Left renal pelvis (tissue), 4 donors: ENCODE measurements at regions not wholly inside any gene's neighbourhood (a gene's known extent, or its start where the extent isn't known, plus 50 kb on each side); places are given as distances from the start of the nearest gene placed in this dataset.

Experiments
- DNase-seq, 4 donors: peaks; one replicate each; pipeline ENCODE4 v3.0.0-alpha.2; 2013; ENCODE audit warnings: low read depth in 4 of 4, low spot score in 3 of 4

DNA sequence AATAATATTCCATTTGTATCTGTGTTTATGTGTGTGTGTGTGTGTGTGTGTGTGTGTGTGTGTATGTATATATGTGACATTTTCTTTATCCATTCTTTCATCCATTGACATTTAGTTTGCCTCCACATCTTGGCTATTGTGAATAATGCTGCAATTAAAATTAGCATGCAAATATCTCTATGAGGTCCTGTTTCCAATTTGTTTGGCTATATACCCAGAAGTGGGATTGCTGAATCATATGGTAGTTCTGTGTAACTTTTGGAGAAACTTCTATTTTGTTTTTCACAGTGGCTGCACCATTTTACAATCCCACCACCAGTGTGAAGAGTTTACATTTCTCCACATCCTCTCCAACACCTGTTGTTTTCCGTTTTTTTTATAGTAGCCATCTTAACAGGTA, 53.1 kb downstream of the CH25H start:
- DNase-seq = no peak

DNA sequence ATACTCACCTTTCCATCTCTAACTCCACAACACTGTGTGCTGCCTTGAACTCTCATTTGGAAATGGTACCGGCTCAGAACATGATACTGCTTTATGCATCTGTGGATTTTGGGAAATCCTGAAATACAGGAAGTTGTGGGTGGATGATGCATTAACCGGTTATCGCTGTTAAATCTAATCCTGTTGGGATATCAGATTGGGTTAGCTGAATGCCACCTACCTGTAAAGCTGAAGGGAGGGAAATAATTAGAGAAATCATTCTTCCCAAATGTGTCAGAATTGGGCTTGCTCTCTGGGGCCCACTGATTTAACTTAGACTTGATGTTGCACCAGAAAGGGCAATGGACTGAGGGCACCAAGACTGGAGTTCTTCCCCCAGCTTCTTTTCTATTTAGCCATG, 54.0 kb downstream of the CH25H start:
- no peak for DNase-seq

- DNase-seq = no peak
Observed at GRCh38 chr10:89151857-89152256, 55.3 kb downstream of the CH25H start.

- DNase-seq = no peak
Observed at GRCh38 chr10:89148061-89148460, 59.1 kb downstream of the CH25H start.

- DNase-seq = no peak
Observed at GRCh38 chr10:89147256-89147655, 59.9 kb downstream of the CH25H start.

- no peak for DNase-seq
Observed at GRCh38 chr10:89144836-89145235, 62.3 kb downstream of the CH25H start.

- DNase-seq = no peak
Observed at GRCh38 chr10:89142590-89142989, 64.5 kb downstream of the CH25H start.

DNA sequence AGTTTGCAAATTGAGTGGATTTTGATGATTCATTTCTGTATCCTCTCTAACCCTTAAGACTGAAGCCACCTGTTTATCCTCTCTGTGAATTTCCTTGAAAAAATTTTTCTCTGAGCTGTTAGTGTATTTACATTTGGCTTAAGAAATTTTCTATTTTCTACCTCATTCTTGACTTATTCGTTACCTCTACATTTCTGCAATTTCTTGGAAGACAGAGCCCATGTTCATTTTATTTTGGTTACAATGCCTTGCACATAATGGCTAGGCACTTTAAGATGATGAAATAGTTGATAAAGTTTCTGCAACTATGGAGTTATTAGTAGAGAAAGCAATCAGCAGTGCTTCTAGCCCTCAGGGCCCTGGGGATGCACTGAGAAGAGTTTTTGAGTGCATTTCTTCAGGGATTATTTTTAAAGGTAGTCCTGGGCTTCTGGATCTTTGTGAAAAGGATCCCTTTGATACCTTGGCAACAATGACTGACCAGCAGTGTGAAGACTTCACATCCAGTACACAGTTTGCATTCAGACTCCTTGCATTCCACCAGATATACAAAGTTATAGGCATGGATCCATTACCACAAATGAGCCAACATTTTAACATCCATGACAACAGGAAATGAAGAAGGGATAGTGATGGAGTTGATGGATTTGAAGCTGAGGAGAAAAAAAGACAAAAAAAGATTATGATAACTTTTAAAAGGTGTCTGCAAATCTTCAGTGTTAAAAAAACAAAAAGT, 68.2 kb downstream of the CH25H start:
- no peak for DNase-seq

GRCh38 chr10:89134963-89135362, 72.2 kb downstream of the CH25H start:
- no peak for DNase-seq

GRCh38 chr10:89129911-89130310, 77.2 kb downstream of the CH25H start:
- DNase-seq = no peak

DNA sequence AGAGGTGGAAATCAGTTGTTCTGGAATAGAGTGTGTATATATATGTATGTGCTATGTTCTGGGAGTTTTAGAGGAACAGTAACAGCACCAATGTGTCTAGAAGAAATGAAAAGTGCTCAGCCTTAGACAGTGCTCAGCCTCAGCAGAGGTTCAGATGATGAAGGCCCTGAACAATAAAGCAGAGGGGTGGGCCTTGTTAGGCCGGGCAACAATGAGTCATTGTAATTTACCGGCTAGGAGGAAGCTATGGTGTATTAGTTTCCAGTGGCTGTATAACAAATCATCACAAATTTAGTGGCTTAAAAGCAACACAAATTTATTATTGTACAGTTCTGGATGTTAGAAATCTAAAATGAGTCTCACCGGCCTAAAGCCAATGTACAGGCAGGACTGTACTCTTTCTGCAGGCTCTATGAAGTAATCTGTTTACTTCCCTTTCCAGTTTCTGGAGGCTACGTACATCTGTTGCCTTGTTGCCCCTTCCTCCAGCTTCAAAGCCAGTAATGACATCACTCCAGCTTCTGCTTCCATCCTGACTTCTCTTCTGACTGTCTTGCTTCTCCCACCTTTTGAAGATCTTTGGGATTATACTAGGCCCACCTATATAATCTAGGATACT, 84.6 kb downstream of the CH25H start:
- DNase-seq = no peak

GRCh38 chr10:89121764-89122020, 85.4 kb downstream of the CH25H start:
- no peak for DNase-seq

- no peak for DNase-seq
Observed at GRCh38 chr10:89120931-89121763, 86.0 kb downstream of the CH25H start.

DNA sequence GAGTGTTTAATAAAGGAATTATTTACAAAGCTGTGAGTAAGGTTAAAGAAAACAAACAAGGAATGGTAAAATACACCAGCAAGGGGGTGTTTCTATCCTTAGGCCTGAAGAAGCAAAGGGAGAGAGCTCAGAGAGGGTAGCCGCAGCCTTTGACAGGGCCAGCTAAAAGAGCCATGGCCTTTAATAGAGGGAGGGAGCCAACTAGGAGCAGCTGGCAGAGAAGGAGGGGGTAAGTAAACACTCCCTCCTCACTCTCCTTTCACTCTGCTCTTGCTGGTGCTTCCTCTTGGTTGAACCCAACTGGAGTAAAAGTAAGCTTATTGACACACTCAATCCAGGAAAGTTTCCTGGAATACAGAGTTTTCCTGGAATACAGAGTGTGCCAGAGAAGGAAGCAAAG, 87.5 kb downstream of the CH25H start:
- DNase-seq = no peak

DNA sequence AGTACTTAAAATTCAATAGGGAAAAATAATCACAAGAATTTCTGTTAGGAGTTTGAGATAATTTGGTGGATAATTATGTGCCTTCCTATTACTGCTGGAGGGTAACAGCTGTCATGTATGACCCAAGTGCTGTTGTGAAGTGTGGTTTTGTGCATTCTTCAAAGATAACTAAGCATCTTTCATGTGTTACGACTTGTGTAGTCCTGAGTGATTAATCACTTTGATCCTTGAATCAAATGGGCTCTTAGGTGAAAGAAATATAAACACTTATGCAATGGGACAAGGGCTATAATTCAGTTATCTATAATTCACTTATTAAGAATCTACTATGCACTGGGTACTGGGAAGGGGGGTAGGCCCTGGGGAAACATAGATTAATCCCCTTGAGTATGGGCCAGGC, 89.0 kb downstream of the CH25H start:
- no peak for DNase-seq

DNA sequence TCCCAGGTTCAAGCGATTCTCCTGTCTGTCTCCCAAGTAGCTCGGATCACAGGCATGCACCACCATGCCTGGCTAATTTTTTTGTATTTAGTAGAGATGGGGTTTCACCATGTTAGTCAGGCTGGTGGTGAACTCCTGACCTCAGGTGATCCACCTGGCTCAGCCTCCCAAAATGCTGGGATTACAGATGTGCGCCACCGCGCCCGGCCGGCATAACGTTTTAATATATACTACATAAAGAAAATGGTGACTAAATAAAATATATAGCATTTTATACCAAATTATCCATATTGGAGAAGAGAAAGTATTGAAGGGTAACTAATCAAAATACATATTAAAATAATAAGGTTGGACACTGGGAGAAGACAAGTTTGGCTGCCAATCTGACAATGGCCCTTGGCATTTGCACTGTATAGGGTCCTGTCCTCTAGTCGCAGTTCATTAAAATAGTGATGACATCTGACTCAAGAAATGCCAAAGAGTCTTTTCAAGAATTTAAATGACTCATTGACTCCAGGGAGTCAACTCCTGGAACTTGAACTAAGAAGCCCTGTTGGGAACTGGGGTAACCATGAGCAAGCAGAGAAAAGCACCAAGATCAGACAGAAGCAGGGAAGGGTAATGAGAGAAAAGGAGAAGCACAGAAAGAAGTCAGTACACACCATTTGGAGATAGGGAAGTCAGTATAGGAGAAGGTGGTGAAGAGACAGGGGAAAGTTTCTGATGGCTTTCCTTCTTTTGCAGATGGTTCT, 91.1 kb downstream of the CH25H start:
- no peak for DNase-seq

GRCh38 chr10:89114846-89115625, 92.1 kb downstream of the CH25H start:
- no peak for DNase-seq

DNA sequence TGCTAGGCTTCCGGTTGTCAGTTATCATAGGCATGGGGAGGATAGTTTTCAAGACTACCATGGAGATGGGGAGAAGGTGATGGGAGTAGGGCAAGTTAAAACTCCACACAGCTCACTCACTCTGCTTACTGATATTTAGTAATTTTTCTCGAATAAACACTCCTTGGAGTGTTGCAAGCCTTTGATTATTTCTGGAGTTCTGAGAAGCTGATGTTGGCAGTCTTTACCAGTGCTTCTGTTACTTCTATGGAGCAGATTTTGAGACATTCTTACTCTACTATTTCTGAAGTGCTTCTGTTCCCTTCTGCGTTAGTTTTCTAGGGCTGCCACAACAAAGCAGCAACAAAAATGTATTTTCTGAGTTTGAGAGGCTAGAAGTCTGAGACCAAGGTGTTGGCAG, 104.4 kb downstream of the CH25H start:
- DNase-seq = no peak

DNA sequence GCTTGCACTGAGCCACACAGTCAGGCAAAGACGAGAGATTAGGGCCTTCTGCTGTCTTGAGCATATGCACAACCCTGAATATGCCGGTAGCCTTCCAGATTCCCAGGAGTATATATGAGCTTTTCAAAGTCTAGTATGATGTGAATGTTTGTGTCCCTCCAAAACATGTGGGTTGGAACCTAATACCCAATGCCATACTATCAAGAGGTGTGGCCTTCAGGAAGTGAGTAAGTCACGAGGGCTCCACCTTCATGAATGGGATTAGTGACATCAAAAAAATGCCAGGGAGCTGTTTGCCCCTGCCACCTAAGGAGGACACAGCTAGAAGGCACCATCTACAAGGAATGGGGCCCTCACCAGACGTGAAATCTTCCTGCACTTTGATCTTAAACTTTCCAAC, 105.2 kb downstream of the CH25H start:
- no peak for DNase-seq

DNA sequence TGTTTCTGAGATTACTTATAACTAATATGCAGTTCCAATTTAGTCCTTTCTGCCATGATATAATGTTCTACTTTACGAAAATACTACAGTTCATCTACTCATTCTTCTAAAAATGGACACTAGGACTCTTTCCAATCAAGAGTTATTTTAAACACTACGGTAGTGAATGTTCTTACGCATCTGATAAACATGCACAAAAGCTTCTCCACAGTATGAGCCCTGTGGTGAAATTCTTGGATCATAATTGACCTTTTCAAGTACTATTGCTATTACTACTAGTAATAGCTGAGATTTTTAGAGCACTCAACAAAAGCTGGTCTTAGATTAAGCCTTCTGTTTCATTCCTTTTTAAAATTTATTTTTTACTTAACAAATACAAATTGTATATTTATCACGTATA, 106.4 kb downstream of the CH25H start:
- DNase-seq = no peak

GRCh38 chr10:89097226-89097625, 106.6 kb downstream of the FAS start:
- no peak for DNase-seq
